Adipocyte (in vitro differentiated cells): ENCODE measurements at regions not wholly inside any gene's neighbourhood (a gene's known extent, or its start where the extent isn't known, plus 50 kb on each side); places are given as distances from the start of the nearest gene placed in this dataset.

Experiments used
- DNase-seq: peaks from one replicate; pipeline ENCODE4 v3.0.0-alpha.2; 2015; ENCODE audit warnings: low read depth
- H3K27me3 ChIP-seq: replicated peaks from 2 replicates; pipeline ENCODE4 v1.7.0; 2013; ENCODE audit warnings: mild to moderate bottlenecking, low read length, moderate library complexity; ENCODE audit not compliant: control insufficient read depth, insufficient read depth
- H3K36me3 ChIP-seq: 2 replicates; pipeline ENCODE4 v1.7.0; 2013; ENCODE audit warnings: low read length, mild to moderate bottlenecking, moderate library complexity; ENCODE audit not compliant: control insufficient read depth, insufficient read depth, severe bottlenecking
- H3K4me1 ChIP-seq: 2 replicates; pipeline ENCODE4 v1.7.0; 2013; ENCODE audit warnings: mild to moderate bottlenecking, low read length, moderate library complexity; ENCODE audit not compliant: control insufficient read depth, insufficient read depth
- H3K4me3 ChIP-seq: 2 replicates; pipeline ENCODE4 v1.7.0; 2013; ENCODE audit warnings: mild to moderate bottlenecking, low read length, moderate library complexity
- H3K9ac ChIP-seq: 2 replicates; pipeline ENCODE4 v1.7.0; 2013; ENCODE audit warnings: mild to moderate bottlenecking, low read length, moderate library complexity
- H3K9me3 ChIP-seq: 2 replicates; pipeline ENCODE4 v1.7.0; 2013; ENCODE audit warnings: mild to moderate bottlenecking, low read length, moderate library complexity; ENCODE audit not compliant: control insufficient read depth

GRCh38 chr3:78116874-78117273 lies 1077.0 kb downstream of the ROBO2 start:
- DNase-seq = no peak

GRCh38 chr3:78123058-78123457 lies 1083.2 kb downstream of the ROBO2 start:
- no peaks in the 10 kb centered on the region for H3K36me3 ChIP-seq
- H3K9me3 ChIP-seq = no peaks in the 10 kb centered on the region
- DNase-seq = no peak
- H3K27me3 ChIP-seq = peaks cover 3% of the 10 kb centered on the region
- H3K4me1 ChIP-seq = no peaks in the 10 kb centered on the region
- no peak overlapping the region for H3K9ac ChIP-seq
- H3K4me3 ChIP-seq = no peak overlapping the region

More at GRCh38 chr3:78116874-78117273, 1077.0 kb downstream of the ROBO2 start:
- no peaks in the 10 kb centered on the region for H3K36me3 ChIP-seq
- no peak overlapping the region for H3K9ac ChIP-seq
- H3K4me3 ChIP-seq = no peak overlapping the region
- H3K4me1 ChIP-seq = peaks cover 10% of the 10 kb centered on the region
- peaks cover 3% of the 10 kb centered on the region for H3K27me3 ChIP-seq
- no peaks in the 10 kb centered on the region for H3K9me3 ChIP-seq

GRCh38 chr3:78129707-78130106 lies 1089.8 kb downstream of the ROBO2 start:
- DNase-seq = peak; percentile 40
- Histone ChIP-seq H3K36me3 (no peaks in the 10 kb centered on the region), H3K4me1 (no peaks in the 10 kb centered on the region), H3K4me3 (no peak overlapping the region), H3K9ac (no peak overlapping the region), H3K27me3 (no peaks in the 10 kb centered on the region), H3K9me3 (no peaks in the 10 kb centered on the region)

GRCh38 chr3:78130741-78131290 lies 1090.9 kb downstream of the ROBO2 start:
- no peak overlapping the region for H3K9ac ChIP-seq
- DNase-seq = no peak
- no peaks in the 10 kb centered on the region for H3K27me3 ChIP-seq
- no peaks in the 10 kb centered on the region for H3K4me1 ChIP-seq
- H3K36me3 ChIP-seq = no peaks in the 10 kb centered on the region
- H3K4me3 ChIP-seq = no peak overlapping the region
- H3K9me3 ChIP-seq = no peaks in the 10 kb centered on the region

- H3K4me1 ChIP-seq = no peaks in the 10 kb centered on the region
- H3K36me3 ChIP-seq = no peaks in the 10 kb centered on the region
- H3K9me3 ChIP-seq = no peaks in the 10 kb centered on the region
- DNase-seq = no peak
- H3K27me3 ChIP-seq = no peaks in the 10 kb centered on the region
- H3K9ac ChIP-seq = no peak overlapping the region
- no peak overlapping the region for H3K4me3 ChIP-seq
These were observed 1094.6 kb downstream of the ROBO2 start for GRCh38 chr3:78134496-78134895.

GRCh38 chr3:78139166-78139565 lies 1099.3 kb downstream of the ROBO2 start:
- H3K4me3 ChIP-seq = no peak overlapping the region
- no peaks in the 10 kb centered on the region for H3K4me1 ChIP-seq
- H3K27me3 ChIP-seq = no peaks in the 10 kb centered on the region
- no peaks in the 10 kb centered on the region for H3K36me3 ChIP-seq
- peak; percentile 51 for DNase-seq
- no peak overlapping the region for H3K9ac ChIP-seq
- H3K9me3 ChIP-seq = no peaks in the 10 kb centered on the region

GRCh38 chr3:78140274-78140673 lies 1100.4 kb downstream of the ROBO2 start:
- Histone ChIP-seq H3K9me3 (no peaks in the 10 kb centered on the region), H3K36me3 (no peaks in the 10 kb centered on the region), H3K9ac (no peak overlapping the region), H3K4me3 (no peak overlapping the region), H3K4me1 (no peaks in the 10 kb centered on the region), H3K27me3 (no peaks in the 10 kb centered on the region)
- peak; percentile 23 for DNase-seq

GRCh38 chr3:78140866-78141265 lies 1101.0 kb downstream of the ROBO2 start:
- Histone ChIP-seq H3K9ac (no peak overlapping the region), H3K4me1 (no peaks in the 10 kb centered on the region), H3K4me3 (no peak overlapping the region), H3K36me3 (no peaks in the 10 kb centered on the region), H3K9me3 (no peaks in the 10 kb centered on the region), H3K27me3 (no peaks in the 10 kb centered on the region)
- no peak for DNase-seq

GRCh38 chr3:78141269-78141668 lies 1101.4 kb downstream of the ROBO2 start:
- H3K9ac ChIP-seq = no peak overlapping the region
- peak; percentile 32 for DNase-seq
- no peaks in the 10 kb centered on the region for H3K9me3 ChIP-seq

GRCh38 chr3:78143000-78143399 lies 1103.1 kb downstream of the ROBO2 start:
- Histone ChIP-seq H3K4me3 (no peak overlapping the region), H3K36me3 (no peaks in the 10 kb centered on the region), H3K27me3 (no peaks in the 10 kb centered on the region), H3K9me3 (no peaks in the 10 kb centered on the region), H3K9ac (no peak overlapping the region), H3K4me1 (no peaks in the 10 kb centered on the region)
- DNase-seq = no peak

More at GRCh38 chr3:78141269-78141668, 1101.4 kb downstream of the ROBO2 start:
- Histone ChIP-seq H3K4me1 (no peaks in the 10 kb centered on the region), H3K36me3 (no peaks in the 10 kb centered on the region), H3K4me3 (no peak overlapping the region), H3K27me3 (no peaks in the 10 kb centered on the region)

- Histone ChIP-seq H3K9ac (no peak overlapping the region), H3K36me3 (no peaks in the 10 kb centered on the region), H3K27me3 (no peaks in the 10 kb centered on the region), H3K4me3 (no peak overlapping the region), H3K4me1 (no peaks in the 10 kb centered on the region), H3K9me3 (no peaks in the 10 kb centered on the region)
- peak; percentile 38 for DNase-seq
These were observed 1109.3 kb downstream of the ROBO2 start for GRCh38 chr3:78148986-78149717.
